B cell (primary cell): ENCODE measurements at regions not wholly inside any gene's neighbourhood (a gene's known extent, or its start where the extent isn't known, plus 50 kb on each side); places are given as distances from the start of the nearest gene placed in this dataset.

Source experiments
- CTCF ChIP-seq: fragments of 200-600 bp; IDR thresholded peaks from one replicate; pipeline ENCODE4 v1.8.0; 2022; ENCODE audit warnings: antibody characterized with exemption, mild to moderate bottlenecking
- EZH2 ChIP-seq: IDR thresholded peaks from 2 replicates; pipeline ENCODE4 v1.6.1; 2012; ENCODE audit warnings: borderline replicate concordance, low read depth, mild to moderate bottlenecking, moderate library complexity, low read length; ENCODE audit not compliant: insufficient read depth, poor library complexity, severe bottlenecking

- TF ChIP-seq CTCF (no peak), EZH2 (no peak)
Measured at GRCh38 chr4:154958621-154959358, 177.7 kb downstream of the RBM46 start.
